Ishikawa (cell line): ENCODE measurements at regions not wholly inside any gene's neighbourhood (a gene's known extent, or its start where the extent isn't known, plus 50 kb on each side); places are given as distances from the start of the nearest gene placed in this dataset.

Experiments
- CEBPB ChIP-seq: IDR thresholded peaks from 2 replicates; pipeline ENCODE4 v1.6.1; 2012
- CREB1 ChIP-seq: IDR thresholded peaks from 2 replicates; pipeline ENCODE4 v1.6.1; 2012; ENCODE audit warnings: low read depth
- EGR1 ChIP-seq: IDR thresholded peaks from 2 replicates; pipeline ENCODE4 v1.6.1; 2012
- EP300 ChIP-seq: IDR thresholded peaks from 2 replicates; pipeline ENCODE4 v1.6.1; 2012; ENCODE audit warnings: borderline replicate concordance
- FOXM1 ChIP-seq: IDR thresholded peaks from 2 replicates; pipeline ENCODE4 v1.6.1; 2012; ENCODE audit warnings: low read depth, borderline replicate concordance
- MAX ChIP-seq: IDR thresholded peaks from 2 replicates; pipeline ENCODE4 v1.6.1; 2012
- NFIC ChIP-seq: IDR thresholded peaks from 2 replicates; pipeline ENCODE4 v1.6.1; 2012
- RAD21 ChIP-seq: IDR thresholded peaks from 2 replicates; pipeline ENCODE4 v1.6.1; 2012; ENCODE audit warnings: low read depth
- REST ChIP-seq: IDR thresholded peaks from 2 replicates; pipeline ENCODE4 v1.6.1; 2012; ENCODE audit warnings: low read depth, mild to moderate bottlenecking
- TAF1 ChIP-seq: IDR thresholded peaks from 2 replicates; pipeline ENCODE4 v1.6.1; 2012; ENCODE audit warnings: low read depth, mild to moderate bottlenecking
- TCF12 ChIP-seq: IDR thresholded peaks from 2 replicates; pipeline ENCODE4 v1.6.1; 2012; ENCODE audit warnings: low read depth
- TEAD4 ChIP-seq: IDR thresholded peaks from 2 replicates; pipeline ENCODE4 v1.6.1; 2012
- USF1 ChIP-seq: IDR thresholded peaks from 2 replicates; pipeline ENCODE4 v1.6.1; 2012
- YY1 ChIP-seq: IDR thresholded peaks from 2 replicates; pipeline ENCODE4 v1.6.1; 2012; ENCODE audit warnings: low read depth
- ZBTB7A ChIP-seq: IDR thresholded peaks from 2 replicates; pipeline ENCODE4 v1.6.1; 2012; ENCODE audit warnings: low read depth

- TF ChIP-seq EGR1 = no peak
- TF ChIP-seq TAF1 = no peak
- TF ChIP-seq TCF12 = no peak
- no peak for TF ChIP-seq FOXM1
- no peak for TF ChIP-seq YY1
- TF ChIP-seq USF1 = no peak
- TF ChIP-seq ZBTB7A = no peak
- no peak for TF ChIP-seq CREB1
- TF ChIP-seq CEBPB = no peak
- TF ChIP-seq NFIC = no peak
- TF ChIP-seq REST = no peak
- TF ChIP-seq TEAD4 = no peak
- no peak for TF ChIP-seq RAD21
- no peak for TF ChIP-seq MAX
- no peak for TF ChIP-seq EP300
Measured at GRCh38 chr13:19062801-19063200, 118.8 kb downstream of the TUBA3C start.

GRCh38 chr13:19062019-19062646, 119.5 kb downstream of the TUBA3C start:
- TF ChIP-seq RAD21 (no peak), YY1 (no peak), MAX (no peak), FOXM1 (no peak), TAF1 (no peak), EGR1 (no peak), NFIC (no peak), TEAD4 (no peak), USF1 (no peak), CREB1 (no peak), CEBPB (no peak), EP300 (no peak)

- TF ChIP-seq EGR1 (no peak), YY1 (no peak), EP300 (no peak), MAX (no peak), REST (no peak), RAD21 (no peak), NFIC (no peak), CREB1 (no peak), ZBTB7A (no peak), CEBPB (no peak), FOXM1 (no peak), USF1 (no peak), TEAD4 (no peak), TAF1 (no peak), TCF12 (no peak)
Measured at GRCh38 chr13:19061278-19061677, 120.3 kb downstream of the TUBA3C start.

- TF ChIP-seq FOXM1 (no peak), TCF12 (no peak), YY1 (no peak), RAD21 (no peak), NFIC (no peak), USF1 (no peak), EGR1 (no peak), ZBTB7A (no peak), MAX (no peak), CEBPB (no peak), REST (no peak), TEAD4 (no peak), EP300 (no peak), TAF1 (no peak), CREB1 (no peak)
Measured at GRCh38 chr13:19060311-19061002, 121.2 kb downstream of the TUBA3C start.
